SK-N-SH treated with all-trans-retinoic acid at 6 μM for 48 hours (cell line): ENCODE measurements at regions not wholly inside any gene's neighbourhood (a gene's known extent, or its start where the extent isn't known, plus 50 kb on each side); places are given as distances from the start of the nearest gene placed in this dataset.

ENCODE experiments used
- ATAC-seq: fragments of 200-7000 bp; cut with Tn5 transposase; 3 replicates; pipeline ENCODE4 v1.9.1; 2020; ENCODE audit warnings: mild to moderate bottlenecking, moderate library complexity
- ARNTL ChIP-seq: fragments of 450-650 bp; formaldehyde crosslinking; IDR thresholded peaks from 2 replicates; pipeline ENCODE4 v1.5.0; 2020; ENCODE audit warnings: low read depth, mild to moderate bottlenecking, moderate library complexity, borderline replicate concordance
- BACH2 ChIP-seq: fragments of 250-450 bp; sonication (Bioruptor Pico); IDR thresholded peaks from 2 replicates; pipeline ENCODE4 v1.9.0; 2021; ENCODE audit warnings: mild to moderate bottlenecking, borderline replicate concordance
- CSDC2 ChIP-seq: fragments of 250-450 bp; sonication (Bioruptor Pico); IDR thresholded peaks from 2 replicates; pipeline ENCODE4 v1.5.0; 2020; ENCODE audit warnings: mild to moderate bottlenecking, moderate library complexity
- ESRRG ChIP-seq: fragments of 250-450 bp; sonication (Bioruptor Pico); IDR thresholded peaks from 2 replicates; pipeline ENCODE4 v1.6.1; 2021; ENCODE audit warnings: mild to moderate bottlenecking
- GLIS3 ChIP-seq: fragments of 250-450 bp; sonication (Bioruptor Pico); IDR thresholded peaks from 2 replicates; pipeline ENCODE4 v1.5.0; 2020; ENCODE audit warnings: mild to moderate bottlenecking, moderate library complexity
- ISL1 ChIP-seq: fragments of 250-450 bp; sonication (Bioruptor Pico); IDR thresholded peaks from 2 replicates; pipeline ENCODE4 v2.1.2; 2022; ENCODE audit warnings: mild to moderate bottlenecking, moderate library complexity
- OSR1 ChIP-seq: fragments of 250-450 bp; sonication (Bioruptor Pico); IDR thresholded peaks from 2 replicates; pipeline ENCODE4 v1.8.0; 2022; ENCODE audit warnings: moderate library complexity, mild to moderate bottlenecking, inconsistent platforms
- RARB ChIP-seq: fragments of 250-450 bp; sonication (Bioruptor Pico); IDR thresholded peaks from 2 replicates; pipeline ENCODE4 v1.8.0; 2021; ENCODE audit warnings: mild to moderate bottlenecking, moderate library complexity
- SNAI2 ChIP-seq: fragments of 250-450 bp; sonication (Bioruptor Pico); IDR thresholded peaks from 2 replicates; pipeline ENCODE4 v1.5.0; 2020; ENCODE audit warnings: mild to moderate bottlenecking, moderate library complexity
- TCF4 ChIP-seq: fragments of 250-450 bp; sonication (Bioruptor Pico); IDR thresholded peaks from 2 replicates; pipeline ENCODE4 v1.8.0; 2021; ENCODE audit warnings: mild to moderate bottlenecking, moderate library complexity, borderline replicate concordance
- TOX ChIP-seq: fragments of 250-450 bp; sonication (Bioruptor Pico); IDR thresholded peaks from 2 replicates; pipeline ENCODE4 v1.8.0; 2021; ENCODE audit warnings: mild to moderate bottlenecking, moderate library complexity, borderline replicate concordance
- ZC3H10 ChIP-seq: fragments of 250-450 bp; sonication (Bioruptor Pico); IDR thresholded peaks from 2 replicates; pipeline ENCODE4 v1.5.1; 2021; ENCODE audit warnings: mild to moderate bottlenecking, moderate library complexity
- ZFP30 ChIP-seq: fragments of 450-650 bp; formaldehyde crosslinking; IDR thresholded peaks from 2 replicates; pipeline ENCODE4 v1.5.0; 2022; ENCODE audit warnings: mild to moderate bottlenecking, moderate library complexity
- ZNF565 ChIP-seq: fragments of 450-650 bp; formaldehyde crosslinking; conservative IDR thresholded peaks from 2 replicates; pipeline ENCODE4 v1.5.0; 2020; ENCODE audit warnings: low read depth, mild to moderate bottlenecking, moderate library complexity
- ZNF70 ChIP-seq: fragments of 450-650 bp; formaldehyde crosslinking; IDR thresholded peaks from 2 replicates; pipeline ENCODE4 v1.5.0; 2020; ENCODE audit warnings: mild to moderate bottlenecking, moderate library complexity
- TF ChIP-seq, protein P1 (sequence below): fragments of 250-450 bp; sonication (Bioruptor Pico); IDR thresholded peaks from 2 replicates; pipeline ENCODE4 v1.5.1; 2021; ENCODE audit warnings: mild to moderate bottlenecking, moderate library complexity
- TF ChIP-seq, protein P2 (sequence below): fragments of 250-450 bp; sonication (Bioruptor Pico); IDR thresholded peaks from 2 replicates; pipeline ENCODE4 v1.5.0; 2020; ENCODE audit warnings: mild to moderate bottlenecking, moderate library complexity
- TF ChIP-seq, protein P3 (sequence below): fragments of 250-450 bp; sonication (Bioruptor Pico); IDR thresholded peaks from 2 replicates; pipeline ENCODE4 v1.5.1; 2020; ENCODE audit warnings: low read depth, mild to moderate bottlenecking, moderate library complexity
- TF ChIP-seq, protein P4 (sequence below): fragments of 250-450 bp; sonication (Bioruptor Pico); IDR thresholded peaks from 2 replicates; pipeline ENCODE4 v1.8.0; 2021; ENCODE audit warnings: low read depth, mild to moderate bottlenecking, moderate library complexity, borderline replicate concordance
- TF ChIP-seq, protein P5 (sequence below): fragments of 250-450 bp; sonication (Bioruptor Pico); IDR thresholded peaks from 2 replicates; pipeline ENCODE4 v1.8.0; 2020; ENCODE audit warnings: mild to moderate bottlenecking, moderate library complexity, borderline replicate concordance

DNA sequence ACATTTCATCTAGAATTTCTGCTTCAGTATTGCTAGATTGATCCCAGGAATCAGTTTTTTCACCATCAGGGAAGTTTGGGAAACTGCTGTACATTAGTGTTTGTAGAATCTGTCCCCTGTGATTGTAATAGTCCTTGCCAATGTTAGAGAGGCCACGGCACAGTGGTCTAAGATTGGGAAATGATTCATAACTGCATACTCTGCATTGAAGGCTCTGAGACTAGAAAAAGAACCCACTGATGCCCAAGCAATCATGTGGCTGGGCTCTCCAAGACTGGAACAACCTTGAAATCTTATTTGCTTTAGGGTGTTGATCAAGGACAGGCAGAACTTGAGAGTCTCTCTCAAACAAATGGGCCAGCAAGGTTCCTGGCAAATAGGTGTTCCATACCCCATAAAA, 245.6 kb upstream of the LRTM1 start (continued):
- TF ChIP-seq, protein P1, sequence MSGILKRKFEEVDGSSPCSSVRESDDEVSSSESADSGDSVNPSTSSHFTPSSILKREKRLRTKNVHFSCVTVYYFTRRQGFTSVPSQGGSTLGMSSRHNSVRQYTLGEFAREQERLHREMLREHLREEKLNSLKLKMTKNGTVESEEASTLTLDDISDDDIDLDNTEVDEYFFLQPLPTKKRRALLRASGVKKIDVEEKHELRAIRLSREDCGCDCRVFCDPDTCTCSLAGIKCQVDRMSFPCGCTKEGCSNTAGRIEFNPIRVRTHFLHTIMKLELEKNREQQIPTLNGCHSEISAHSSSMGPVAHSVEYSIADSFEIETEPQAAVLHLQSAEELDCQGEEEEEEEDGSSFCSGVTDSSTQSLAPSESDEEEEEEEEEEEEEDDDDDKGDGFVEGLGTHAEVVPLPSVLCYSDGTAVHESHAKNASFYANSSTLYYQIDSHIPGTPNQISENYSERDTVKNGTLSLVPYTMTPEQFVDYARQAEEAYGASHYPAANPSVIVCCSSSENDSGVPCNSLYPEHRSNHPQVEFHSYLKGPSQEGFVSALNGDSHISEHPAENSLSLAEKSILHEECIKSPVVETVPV, result no peak

DNA sequence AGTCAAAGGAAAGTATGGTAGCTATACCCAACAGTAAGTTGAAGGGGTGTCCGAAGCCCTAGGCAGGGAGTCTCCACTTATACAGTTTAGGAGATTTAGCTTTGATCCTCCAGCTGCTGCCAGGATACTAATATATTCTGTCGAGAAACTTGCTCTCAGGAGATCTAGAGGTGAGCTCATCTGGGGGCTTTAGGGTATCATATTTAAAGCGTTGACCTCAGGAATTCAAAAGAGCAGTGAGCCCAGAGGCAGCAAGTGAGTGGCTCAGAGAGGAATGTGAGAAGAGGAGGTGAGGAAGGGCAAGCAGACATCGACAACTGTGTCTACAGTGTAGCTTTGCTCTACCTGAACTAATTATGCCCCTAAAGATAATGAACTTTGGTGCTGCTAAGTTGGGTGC, 245.1 kb upstream of the LRTM1 start:
- ATAC-seq, result no peak
- no peak for TF ChIP-seq RARB (CRISPR knock-in tag)
- no peak for TF ChIP-seq GLIS3 (CRISPR knock-in tag)
- no peak for TF ChIP-seq CSDC2 (CRISPR knock-in tag)
- TF ChIP-seq, protein P2, sequence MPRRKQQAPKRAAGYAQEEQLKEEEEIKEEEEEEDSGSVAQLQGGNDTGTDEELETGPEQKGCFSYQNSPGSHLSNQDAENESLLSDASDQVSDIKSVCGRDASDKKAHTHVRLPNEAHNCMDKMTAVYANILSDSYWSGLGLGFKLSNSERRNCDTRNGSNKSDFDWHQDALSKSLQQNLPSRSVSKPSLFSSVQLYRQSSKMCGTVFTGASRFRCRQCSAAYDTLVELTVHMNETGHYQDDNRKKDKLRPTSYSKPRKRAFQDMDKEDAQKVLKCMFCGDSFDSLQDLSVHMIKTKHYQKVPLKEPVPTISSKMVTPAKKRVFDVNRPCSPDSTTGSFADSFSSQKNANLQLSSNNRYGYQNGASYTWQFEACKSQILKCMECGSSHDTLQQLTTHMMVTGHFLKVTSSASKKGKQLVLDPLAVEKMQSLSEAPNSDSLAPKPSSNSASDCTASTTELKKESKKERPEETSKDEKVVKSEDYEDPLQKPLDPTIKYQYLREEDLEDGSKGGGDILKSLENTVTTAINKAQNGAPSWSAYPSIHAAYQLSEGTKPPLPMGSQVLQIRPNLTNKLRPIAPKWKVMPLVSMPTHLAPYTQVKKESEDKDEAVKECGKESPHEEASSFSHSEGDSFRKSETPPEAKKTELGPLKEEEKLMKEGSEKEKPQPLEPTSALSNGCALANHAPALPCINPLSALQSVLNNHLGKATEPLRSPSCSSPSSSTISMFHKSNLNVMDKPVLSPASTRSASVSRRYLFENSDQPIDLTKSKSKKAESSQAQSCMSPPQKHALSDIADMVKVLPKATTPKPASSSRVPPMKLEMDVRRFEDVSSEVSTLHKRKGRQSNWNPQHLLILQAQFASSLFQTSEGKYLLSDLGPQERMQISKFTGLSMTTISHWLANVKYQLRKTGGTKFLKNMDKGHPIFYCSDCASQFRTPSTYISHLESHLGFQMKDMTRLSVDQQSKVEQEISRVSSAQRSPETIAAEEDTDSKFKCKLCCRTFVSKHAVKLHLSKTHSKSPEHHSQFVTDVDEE, result no peak
- TF ChIP-seq BACH2 (CRISPR knock-in tag), result no peak

DNA sequence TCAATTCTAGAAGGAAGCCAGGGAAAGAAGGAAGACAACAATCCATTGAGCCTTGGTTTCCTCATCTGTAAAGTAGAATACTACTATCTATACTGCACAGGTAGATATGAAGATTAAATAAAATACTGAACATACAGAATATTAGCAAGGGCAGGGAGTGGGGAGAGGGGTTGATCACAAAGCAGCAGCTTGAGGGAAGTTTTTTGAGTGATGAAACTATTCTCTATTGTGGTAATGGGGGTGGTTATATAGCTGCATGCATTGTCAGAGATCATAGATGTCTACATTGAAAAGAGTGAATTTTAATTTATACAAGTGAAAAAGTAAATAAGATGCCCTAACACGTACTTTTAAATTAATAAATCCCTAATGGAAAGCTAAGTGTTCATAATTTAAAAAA, 242.6 kb upstream of the LRTM1 start:
- no peak for ATAC-seq
- TF ChIP-seq CSDC2 (CRISPR knock-in tag) (no peak), ZC3H10 (CRISPR knock-in tag) (no peak), ZNF565 (CRISPR knock-in tag) (no peak), ESRRG (CRISPR knock-in tag) (no peak), ISL1 (no peak), SNAI2 (CRISPR knock-in tag) (no peak), ARNTL (CRISPR knock-in tag) (no peak), RARB (CRISPR knock-in tag) (no peak), ZNF70 (CRISPR knock-in tag) (no peak), TCF4 (CRISPR knock-in tag) (no peak), ZFP30 (CRISPR knock-in tag) (no peak), TOX (CRISPR knock-in tag) (no peak), BACH2 (CRISPR knock-in tag) (no peak), OSR1 (CRISPR knock-in tag) (no peak)
- TF ChIP-seq, protein P3, sequence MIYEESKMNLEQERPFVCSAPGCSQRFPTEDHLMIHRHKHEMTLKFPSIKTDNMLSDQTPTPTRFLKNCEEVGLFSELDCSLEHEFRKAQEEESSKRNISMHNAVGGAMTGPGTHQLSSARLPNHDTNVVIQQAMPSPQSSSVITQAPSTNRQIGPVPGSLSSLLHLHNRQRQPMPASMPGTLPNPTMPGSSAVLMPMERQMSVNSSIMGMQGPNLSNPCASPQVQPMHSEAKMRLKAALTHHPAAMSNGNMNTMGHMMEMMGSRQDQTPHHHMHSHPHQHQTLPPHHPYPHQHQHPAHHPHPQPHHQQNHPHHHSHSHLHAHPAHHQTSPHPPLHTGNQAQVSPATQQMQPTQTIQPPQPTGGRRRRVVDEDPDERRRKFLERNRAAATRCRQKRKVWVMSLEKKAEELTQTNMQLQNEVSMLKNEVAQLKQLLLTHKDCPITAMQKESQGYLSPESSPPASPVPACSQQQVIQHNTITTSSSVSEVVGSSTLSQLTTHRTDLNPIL, result no peak
- TF ChIP-seq, protein P2, result no peak
- TF ChIP-seq, protein P4, sequence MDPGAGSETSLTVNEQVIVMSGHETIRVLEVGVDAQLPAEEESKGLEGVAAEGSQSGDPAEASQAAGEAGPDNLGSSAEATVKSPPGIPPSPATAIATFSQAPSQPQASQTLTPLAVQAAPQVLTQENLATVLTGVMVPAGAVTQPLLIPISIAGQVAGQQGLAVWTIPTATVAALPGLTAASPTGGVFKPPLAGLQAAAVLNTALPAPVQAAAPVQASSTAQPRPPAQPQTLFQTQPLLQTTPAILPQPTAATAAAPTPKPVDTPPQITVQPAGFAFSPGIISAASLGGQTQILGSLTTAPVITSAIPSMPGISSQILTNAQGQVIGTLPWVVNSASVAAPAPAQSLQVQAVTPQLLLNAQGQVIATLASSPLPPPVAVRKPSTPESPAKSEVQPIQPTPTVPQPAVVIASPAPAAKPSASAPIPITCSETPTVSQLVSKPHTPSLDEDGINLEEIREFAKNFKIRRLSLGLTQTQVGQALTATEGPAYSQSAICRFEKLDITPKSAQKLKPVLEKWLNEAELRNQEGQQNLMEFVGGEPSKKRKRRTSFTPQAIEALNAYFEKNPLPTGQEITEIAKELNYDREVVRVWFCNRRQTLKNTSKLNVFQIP (CRISPR knock-in tag), result no peak
- TF ChIP-seq, protein P5, sequence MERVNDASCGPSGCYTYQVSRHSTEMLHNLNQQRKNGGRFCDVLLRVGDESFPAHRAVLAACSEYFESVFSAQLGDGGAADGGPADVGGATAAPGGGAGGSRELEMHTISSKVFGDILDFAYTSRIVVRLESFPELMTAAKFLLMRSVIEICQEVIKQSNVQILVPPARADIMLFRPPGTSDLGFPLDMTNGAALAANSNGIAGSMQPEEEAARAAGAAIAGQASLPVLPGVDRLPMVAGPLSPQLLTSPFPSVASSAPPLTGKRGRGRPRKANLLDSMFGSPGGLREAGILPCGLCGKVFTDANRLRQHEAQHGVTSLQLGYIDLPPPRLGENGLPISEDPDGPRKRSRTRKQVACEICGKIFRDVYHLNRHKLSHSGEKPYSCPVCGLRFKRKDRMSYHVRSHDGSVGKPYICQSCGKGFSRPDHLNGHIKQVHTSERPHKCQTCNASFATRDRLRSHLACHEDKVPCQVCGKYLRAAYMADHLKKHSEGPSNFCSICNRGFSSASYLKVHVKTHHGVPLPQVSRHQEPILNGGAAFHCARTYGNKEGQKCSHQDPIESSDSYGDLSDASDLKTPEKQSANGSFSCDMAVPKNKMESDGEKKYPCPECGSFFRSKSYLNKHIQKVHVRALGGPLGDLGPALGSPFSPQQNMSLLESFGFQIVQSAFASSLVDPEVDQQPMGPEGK, result no peak
